Femur (tissue), 1 donor: ENCODE measurements at regions not wholly inside any gene's neighbourhood (a gene's known extent, or its start where the extent isn't known, plus 50 kb on each side); places are given as distances from the start of the nearest gene placed in this dataset.
"Not testable (repeated sequence)": the region's sequence is repeated elsewhere in the genome, so short reads cannot be mapped to it uniquely, and the experiment has no call there.

Source experiments
- DNase-seq: peaks from one replicate; pipeline ENCODE4 v3.0.0-alpha.2; 2017

DNA sequence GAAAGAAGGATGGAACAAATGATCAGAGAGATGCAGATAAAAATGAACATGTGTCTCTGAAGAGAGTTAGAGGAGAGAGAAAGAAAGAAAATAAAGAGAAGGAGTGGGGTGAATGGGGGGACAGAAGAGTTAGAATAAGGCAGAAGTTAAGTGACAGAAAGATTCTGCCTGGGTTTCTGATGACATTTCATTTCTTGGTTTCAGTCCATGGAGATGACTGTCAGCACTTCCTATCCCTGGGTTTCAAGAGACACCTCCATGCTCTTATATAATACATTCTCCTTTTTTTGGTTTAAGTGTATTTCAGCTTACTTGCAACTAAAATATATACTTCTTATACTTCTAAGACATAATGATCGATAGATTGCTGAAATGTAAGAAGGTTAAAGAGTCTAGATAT is 213.0 kb upstream of the IL12B start:
- no peak for DNase-seq

DNA sequence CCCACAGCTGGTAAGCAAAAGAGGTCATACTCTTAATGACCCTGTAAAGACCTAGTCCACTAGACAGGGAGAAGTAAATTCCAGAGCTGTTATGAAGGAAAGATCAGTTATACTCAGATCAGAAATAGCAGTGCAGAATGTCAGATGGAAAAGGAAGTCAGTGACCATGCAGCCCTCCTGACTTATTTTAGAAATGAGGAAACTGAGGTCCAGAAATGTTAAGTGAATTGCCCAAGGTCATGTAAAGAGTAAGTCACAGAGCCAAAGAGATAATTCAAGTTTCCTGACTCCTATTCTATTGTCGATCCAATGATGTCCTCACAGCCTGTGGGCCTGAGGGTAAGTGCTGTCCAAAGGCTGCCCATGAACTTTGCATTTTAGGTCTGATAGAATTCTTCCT is 214.9 kb upstream of the IL12B start:
- no peak for DNase-seq

DNA sequence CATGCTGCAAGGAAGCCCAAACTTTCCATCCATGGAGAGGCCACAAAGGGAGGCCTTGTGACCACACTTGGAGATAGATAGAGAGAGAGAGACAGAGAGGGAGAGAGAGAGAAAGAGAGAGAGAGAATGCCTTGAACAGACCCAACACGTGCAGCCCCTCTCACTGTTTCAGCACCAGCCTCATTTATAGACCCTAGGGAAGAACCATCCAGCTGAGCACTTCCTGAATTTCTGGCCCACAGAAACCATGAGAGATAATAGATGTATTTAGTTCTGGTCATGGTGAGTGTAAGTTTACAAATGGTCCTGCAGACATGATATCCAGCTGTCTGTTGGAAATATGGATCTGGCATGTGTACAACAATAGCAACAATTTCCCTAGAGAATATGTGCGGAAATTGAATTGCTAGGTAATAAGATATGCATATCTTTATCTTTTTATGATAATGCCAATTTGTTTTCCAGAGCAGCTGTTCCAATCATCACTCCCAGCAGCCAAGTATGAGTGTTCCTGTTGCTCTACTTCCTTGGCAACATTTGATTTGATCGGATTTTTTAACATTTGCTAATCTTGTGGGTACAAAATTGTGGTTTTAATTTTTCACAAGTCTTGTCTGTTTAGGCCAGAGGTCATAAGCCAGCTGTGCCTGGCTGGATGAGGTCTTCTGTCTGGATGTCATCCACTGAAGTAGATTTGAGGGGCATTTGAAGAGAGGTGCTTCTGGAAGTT is 217.3 kb upstream of the IL12B start:
- no peak for DNase-seq

DNA sequence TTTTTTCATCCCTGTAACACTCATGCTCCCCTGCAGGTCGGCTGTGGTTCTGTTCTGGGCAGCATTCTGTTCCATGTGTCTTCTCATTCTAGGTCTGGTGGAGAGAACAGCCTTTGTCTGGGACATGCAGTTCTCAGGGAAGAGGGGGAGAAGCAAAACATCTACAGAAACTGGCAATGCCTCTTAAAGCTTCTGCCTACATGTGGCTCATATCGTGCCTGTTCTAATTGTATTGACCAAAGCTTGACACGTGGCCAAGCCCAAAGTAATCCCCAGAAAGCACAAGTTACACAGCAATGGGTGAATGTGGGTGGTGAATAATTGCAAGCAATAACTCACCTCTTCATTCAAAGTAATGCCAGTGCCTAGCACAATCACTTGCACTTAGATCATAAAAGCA is 218.2 kb upstream of the IL12B start:
- DNase-seq, result no peak

DNA sequence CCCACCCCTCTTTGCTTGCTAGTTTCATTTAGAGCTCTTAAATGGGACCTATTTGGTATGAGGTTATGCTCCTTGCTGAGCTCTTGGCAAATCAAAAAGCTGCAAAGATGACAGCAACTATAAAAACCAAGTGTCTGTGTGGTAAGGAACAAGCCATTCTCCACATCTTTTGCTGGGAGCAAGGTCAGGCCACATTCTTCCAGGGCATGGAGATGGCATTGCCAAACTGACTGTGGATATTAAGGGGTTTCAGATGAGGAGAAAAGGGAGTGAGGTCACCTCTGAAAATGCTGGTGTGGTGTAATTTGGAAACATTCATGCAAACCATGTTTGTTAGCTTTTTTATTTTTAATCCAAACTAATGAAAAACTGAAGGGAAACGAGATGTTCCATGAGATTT is 218.8 kb upstream of the IL12B start:
- no peak for DNase-seq

DNA sequence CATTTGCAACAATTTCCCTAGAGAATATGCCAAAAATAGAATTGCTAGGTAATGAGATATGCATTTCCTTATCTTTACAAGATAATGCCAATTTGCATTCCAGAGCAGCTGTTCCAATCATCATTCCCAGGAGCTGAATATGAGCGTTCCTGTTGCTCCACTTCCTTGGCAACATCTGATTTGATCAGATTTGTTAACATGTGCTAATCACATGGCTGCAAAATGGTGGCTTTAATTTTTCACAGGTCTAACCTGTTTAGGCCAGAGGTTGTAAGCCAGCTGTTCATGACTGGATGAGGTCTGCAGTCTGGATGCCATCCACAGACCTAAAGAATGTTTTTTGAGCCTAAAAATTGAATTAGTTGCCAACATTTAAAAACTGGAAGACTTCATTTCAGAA is 220.7 kb upstream of the IL12B start:
- DNase-seq, result no peak

DNA sequence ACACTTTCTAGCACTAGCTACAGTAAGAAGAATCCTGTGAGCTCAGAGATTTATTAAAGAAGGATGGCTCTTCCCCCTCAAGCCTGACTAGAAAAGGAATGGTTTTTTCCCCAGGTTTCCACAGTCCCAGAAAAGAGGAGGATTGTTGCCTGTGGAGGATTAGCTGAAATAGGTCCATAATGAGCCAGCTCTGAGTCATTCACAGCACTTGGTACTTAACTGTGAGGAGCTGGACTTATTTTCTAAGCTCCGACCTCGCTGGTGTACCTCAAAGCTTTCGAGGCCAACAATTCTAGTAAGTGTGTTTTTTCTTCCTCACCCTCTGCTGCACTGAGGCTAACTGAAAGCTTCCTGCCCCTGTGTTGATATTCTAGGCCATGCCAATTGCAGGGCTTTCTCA is 222.5 kb upstream of the IL12B start:
- DNase-seq, result no peak

DNA sequence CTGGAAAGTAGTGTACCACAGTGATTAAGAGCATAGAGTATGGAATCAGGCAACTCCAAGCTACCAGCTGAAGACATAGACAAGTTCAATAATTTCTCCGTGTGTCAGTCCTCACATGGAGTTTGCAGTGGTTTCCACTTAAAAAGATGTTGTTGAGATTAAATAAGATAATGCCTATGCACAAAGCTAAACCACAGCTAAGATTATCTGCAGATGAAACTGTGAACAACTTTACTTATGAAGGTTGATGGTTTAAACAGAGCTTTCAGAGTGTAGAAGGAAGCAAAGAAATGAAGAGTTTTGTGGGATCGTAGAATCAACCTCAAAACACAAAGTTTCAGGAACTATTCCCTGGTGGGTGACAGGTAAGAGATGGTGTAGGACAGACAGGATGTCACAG is 223.5 kb upstream of the IL12B start:
- DNase-seq, result no peak

DNA sequence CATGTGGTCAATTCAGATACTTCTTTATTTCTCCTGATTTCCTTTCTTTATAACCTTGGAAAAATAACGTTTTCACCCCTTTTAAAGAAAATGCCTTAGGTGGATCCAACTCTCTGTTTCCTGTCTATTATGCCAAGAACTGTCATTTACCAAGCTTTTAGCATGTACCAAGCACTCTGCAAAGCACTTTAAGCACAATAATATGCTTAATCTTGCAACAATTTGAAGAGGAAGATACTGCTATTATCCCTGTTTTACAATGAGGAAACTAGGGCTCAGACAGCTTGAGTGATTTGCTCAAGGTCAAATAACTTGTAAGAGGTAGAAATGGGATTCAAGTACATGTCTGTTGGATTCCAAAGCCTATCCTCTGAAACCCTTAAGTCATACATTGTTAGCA is 224.8 kb upstream of the IL12B start:
- no peak for DNase-seq

DNA sequence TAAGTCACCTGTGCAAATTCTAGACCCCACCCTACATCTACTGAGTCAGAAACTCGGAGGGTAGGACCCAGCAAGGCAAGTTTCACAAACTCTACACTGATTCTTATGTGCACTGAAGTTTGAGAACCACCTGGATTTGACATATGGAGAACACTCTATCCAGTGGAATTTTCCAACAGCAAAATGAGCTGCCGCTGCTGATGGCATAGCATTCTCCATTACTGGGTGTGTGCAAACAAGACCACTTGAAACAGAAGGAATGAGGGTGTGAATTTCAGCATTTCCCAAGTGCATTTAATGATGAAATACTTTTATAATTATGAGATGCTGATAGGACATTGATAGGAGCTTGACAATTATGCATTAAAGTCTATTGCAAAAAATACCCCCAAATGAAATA is 229.1 kb upstream of the IL12B start:
- DNase-seq, result no peak

DNA sequence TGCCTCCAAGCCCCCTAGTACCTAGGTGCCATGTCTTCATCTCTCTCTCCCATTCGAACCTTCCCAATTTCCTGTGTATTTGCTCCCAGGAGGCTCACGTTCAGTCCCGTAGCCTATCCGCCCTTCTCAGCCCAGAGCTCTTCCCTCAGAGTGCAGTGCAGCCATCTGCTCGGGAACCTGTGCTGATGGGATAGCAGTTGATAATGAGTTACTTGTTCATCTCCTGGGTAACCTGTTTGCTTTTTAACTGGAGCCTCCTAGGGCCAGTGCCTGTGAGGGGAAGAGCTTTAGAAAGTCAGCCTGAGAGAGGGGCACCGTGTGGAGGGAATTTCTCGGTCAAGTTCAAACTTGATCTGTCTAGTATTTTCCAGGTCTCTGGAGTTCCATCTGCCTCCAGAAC is 229.8 kb upstream of the IL12B start:
- DNase-seq, result no peak

DNA sequence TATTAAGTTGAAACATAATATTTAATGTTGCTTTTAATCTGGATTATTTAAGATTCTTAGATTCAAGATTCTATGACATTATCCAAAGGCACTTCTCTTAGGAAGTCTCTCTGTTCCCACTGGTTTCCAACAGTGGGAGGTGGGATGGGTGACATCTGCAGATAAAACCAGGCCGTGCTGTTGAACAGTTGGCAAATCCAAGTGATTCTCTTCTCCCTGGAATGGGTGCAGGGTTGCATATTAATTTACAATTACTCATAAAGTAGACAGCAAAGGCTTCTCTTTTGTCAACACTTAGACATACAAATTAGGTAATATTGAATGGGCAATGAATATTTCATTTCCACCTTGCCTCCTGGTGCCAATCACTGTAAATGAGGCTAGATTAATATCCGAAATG is 233.7 kb upstream of the IL12B start:
- no peak for DNase-seq

DNA sequence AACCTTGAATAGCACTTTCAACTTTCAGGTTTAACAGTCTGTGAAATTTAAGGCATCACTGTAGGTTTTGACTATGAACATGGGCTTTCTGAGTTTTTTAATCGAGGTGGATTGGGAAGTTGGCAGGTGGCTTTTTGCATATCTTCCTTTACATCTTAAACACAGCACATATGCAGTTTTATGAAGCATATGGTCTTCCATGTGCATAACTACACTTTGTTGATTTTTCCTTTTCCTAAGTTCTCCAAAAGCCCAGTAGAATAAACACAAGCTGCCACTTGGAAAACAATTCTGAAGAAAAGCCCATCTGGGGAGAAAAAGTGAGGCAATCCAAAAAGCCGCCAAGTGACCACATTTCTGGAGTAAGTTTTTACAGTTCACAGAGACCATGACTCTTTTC is 236.5 kb upstream of the IL12B start:
- no peak for DNase-seq

DNA sequence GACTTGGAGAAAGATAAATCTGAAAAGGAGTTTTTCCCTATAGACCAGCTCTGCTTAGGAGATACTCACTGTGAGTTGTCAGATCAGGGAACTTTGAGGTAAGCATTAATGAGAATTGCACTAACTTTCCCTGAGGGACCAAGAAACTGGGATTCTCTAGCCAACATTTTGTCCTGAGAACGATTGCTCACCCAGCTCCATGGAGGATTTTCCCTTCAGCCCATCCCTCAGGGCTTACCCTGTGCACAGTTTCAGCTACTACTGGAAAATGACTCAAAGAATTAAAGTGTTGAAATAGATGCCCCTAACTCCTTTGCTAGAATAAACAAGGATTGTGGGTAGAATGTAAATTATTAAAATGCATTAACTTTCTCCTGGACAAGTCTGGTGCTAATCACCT is 237.2 kb upstream of the IL12B start:
- no peak for DNase-seq

DNA sequence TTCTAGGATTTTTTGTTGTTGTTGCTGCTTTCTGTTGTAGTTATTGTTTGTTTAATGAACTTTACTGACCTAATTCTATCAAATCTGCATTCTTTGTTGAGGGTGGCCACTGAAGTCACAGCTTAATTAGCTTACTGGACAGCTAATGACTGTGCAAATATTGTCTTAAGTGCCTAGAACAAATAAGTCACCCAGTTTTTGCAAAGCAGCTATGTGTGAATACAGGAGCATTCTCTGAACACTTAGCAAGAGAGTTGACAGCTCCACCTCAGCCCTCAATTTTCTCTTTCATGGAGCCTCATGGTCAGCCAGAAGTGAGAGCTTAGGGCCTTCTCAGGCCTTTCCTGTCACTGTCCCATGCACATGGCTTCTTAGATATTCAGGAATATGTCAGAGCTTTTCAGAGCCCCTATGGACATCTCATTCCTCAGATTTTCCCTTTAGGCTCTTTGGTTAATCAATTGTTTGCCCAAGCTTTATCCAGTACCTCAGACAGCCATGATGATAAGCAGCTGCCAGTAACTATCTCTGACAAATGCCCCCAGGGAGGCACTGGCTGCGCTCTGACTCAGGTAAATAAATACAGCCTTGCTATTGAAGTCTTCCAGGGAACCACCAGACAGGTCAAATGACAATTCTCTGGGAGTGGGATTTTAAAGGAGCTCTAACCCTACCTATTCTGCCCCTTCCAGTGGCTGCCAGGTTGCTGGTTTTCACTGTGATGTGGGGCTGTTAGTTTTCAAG is 241.4 kb upstream of the IL12B start:
- DNase-seq, result no peak

DNA sequence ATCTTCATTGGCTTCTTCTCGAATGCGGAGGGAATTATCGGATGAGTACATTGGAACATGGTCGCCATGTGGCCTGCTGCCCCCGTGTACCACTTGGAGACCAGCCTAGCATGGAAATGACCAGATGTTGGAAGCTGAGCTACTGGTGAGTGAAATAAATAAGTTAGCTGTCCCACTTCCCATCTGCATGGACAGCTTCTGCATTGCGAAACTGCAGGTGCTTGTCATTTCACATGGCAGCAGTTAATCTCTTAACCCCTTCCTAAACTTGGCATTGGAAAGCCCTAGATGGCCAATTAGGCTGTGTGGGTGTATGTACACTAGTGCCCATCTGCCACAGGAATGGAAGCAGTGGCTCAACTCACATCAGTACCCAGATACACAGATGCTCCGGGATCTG is 246.6 kb upstream of the IL12B start:
- no peak for DNase-seq

DNA sequence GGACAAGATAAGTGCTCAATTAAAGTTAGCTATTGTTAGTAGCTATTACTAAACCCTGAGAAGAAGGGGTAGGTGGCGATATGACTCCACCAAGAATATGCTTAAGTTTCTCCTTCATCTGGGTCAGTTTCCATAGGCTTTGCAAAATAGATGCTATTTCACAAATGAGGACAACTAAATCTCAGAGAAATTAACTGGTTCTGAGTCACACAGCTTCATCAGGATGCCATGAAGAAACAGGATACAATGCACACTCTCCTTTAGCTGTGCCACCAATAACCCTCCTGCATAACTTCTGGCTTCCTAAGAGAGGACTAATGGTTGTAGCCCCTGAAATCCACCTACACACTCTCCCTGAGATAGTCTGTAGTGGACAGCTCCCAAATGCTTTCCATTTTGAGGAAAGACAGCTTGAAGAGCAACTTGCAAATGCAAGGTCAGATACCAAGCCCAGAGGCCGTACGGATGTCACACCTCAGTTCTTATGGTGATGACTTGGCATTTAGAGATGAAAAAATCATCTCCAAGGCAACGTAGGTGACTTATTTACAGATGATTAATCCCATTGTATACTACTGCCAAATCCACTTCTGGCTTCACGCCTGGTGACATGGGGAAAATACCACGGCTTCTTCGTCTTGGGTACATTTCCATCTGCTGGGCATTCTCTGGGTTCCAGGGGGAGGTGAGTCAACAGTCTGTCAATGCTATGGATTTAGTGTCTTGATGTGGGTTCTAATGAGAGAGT is 251.4 kb upstream of the IL12B start:
- no peak for DNase-seq

DNA sequence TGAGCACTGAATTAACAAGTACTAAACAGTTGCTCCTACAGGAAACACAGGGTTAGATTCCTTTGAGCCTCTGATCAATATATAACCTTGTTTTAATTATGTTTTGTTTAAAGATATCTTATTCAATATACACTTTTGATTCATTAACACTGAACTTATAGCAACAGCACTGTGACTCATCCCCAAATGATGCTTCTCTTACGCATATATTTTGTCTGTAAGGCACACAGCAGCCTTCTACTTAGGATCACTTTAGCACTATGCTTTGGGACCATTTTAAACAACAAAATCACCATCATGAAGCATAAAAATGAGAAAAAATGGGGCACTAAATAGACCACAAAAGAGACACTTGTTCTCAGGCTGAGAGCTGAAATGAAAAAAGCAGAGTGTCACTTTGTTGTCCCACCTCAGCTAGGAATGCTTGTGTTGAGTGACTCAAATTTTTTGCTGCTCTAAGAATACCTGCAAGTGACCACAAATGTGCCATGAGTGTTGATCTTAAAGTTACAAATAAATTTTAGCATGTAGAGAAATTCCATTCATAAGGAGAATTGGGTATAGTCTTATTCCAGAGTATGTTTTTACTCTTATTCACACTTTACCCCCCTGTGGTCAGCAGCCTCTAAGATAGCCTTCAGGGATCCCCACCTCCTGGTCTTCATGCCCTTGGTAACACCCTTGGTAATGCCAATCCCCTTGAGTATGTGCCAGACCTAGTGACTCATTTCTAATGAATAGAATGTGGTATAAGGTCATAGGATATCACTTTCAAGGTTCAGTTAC is 252.7 kb upstream of the IL12B start:
- no peak for DNase-seq

DNA sequence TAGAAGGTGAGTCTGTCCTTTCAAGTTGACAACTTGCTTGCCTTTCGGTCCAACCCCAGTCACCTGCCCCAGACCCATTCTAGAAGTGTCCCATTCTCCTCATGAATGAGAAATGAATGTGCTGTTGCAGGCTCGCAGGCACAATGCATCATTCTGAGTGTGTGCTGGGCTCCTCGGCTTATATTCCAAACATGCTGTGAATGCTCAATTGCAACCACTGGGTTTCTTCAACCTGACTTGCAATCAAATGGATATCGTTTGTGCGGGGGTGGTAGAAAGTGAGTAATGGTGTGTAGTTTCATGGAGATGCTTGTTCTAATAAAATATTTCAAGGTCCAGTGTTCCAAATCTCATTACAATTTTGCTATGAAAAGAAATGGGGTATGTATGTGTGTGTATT is 256.6 kb upstream of the IL12B start:
- no peak for DNase-seq

DNA sequence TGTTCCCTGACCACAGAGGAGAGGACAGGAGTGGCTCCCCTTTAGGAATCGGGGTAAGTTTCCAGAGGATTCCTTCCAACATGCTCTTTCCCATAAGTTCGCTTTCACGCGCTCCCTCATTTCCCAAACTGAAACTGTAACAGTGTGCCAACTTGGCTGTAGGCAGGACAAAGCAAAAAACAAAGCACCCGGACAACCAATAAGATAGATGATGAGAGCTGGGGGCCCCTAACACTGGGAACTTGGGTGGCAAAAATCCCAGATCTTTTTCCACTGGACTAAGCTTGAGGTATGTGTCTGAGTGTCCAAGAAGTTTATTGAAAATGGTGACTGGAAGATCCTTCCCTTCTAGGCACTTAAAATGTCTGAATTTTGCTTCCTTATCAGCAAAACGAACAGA is 258.7 kb upstream of the IL12B start:
- DNase-seq, result no peak

DNA sequence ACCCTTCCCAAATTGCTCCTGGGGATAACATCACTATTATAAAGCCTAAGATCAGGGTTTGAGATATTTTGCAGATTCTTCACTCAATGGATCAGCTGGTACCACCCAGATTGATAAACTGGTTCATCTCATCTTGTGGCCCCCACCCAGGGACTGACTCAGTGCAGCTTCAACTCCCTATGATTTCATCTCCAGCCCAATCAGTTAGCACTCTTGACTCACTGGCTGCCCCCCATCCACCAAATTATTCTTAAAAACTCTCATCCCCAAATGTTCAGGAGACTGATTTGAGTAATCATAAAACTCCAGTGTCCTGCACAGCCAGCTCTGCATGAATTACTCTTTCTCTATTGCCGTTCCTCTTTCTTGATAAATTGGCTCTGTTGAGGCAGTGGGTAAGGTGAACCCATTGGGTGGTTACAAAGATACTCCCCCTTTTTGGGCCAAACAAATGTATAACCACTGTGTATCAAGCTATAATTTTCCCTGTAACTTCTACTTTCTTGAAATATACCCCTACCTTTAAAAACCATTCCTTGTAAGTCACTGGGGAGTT is 263.3 kb upstream of the IL12B start:
- DNase-seq, result no peak

DNA sequence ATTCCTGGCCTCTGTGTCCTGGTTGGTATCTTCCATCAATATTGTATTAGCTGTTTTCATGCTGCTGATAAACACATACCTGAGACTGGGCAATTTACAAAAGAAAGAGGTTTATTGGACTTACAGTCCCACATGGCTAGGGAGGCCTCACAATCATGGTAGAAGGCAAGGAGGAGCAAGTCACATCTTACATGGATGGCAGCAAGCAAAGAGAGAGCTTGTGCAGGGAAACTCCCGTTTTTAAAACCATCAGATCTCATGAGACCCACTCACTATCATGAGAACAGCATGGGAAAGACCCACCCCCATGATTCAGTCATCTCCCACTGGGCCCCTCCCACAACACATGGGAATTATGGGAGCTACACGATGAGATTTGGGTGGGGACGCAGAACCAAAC is 265.3 kb upstream of the IL12B start:
- DNase-seq, result not testable (repeated sequence)

DNA sequence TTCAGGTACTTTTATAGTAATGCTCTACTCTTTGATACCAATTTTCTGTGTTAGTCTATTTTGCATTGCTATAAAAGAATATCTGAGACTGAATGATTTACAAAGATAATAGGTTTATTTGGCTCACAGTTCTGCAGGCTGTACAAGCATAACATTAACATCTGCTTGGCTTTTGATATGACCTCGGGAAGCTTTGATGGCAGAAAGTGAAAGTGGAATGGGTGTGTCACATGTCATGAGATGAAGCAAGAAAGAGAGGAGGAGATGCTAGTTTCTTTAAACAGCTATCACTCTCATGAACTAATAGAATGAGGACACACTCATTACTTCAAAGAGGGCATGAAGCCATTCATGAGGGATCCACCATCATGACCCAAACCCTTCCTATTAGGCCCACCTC is 270.9 kb upstream of the IL12B start:
- no peak for DNase-seq
